GM10248 (cell line): ENCODE measurements at regions not wholly inside any gene's neighbourhood (a gene's known extent, or its start where the extent isn't known, plus 50 kb on each side); places are given as distances from the start of the nearest gene placed in this dataset.
"Not testable (repeated sequence)": the region's sequence is repeated elsewhere in the genome, so short reads cannot be mapped to it uniquely, and the experiment has no call there.

Experiments used
- CTCF ChIA-PET: fragments of 300-600 bp; sonication (Branson Sonifier 250); formaldehyde crosslinking; extraction: SDS; loops from one replicate; lab custom pipeline; 2021; ENCODE audit warnings: antibody characterized with exemption; lab: Yijun Ruan, JAX
- POLR2A ChIA-PET: fragments of 350-650 bp; sonication (Branson Sonifier 250); formaldehyde crosslinking; extraction: SDS; loops from one replicate; lab custom pipeline; 2020; ENCODE audit warnings: antibody characterized with exemption; lab: Yijun Ruan, JAX
- DNase-seq: peaks from one replicate; pipeline ENCODE4 v3.0.0; 2012; ENCODE audit errors: extremely low spot score
- CTCF ChIP-seq: IDR thresholded peaks from 2 replicates; pipeline ENCODE4 v1.5.1; 2012; ENCODE audit warnings: mild to moderate bottlenecking, low read depth; ENCODE audit errors: extremely low read depth, missing control alignments, control extremely low read depth

DNA sequence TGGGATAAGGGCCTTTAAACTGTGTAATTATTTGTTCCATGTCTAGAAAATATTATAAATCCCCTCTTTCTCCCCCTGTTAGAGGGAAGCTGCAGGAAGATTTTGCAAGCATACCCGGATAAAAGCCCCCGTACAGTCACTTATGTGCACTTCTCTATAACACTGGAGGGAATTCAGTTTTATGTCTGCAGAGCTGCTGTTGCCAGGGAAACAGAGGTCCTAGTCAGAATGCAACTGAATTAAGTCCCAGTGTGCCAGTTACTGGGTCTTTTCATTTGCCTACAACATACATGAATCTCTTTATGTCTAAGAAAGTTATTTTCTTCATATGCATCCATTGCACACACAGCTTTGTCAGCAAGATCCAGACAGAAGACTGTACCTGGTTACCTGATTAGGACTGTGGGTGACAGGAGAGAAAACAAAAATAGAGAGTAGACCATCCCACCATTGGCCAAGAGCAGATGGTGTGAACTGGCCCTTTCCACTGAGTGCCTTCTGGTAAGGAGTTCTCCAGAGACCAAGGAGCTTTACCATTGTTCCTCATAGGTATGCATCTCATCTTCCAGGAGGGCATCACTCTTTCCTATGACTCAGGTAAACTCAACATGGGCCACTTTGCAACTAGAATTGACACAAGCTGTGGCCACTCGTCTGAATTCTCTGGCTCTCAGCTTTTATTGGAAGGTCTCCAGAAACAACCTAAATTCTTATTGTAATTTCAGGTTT, 180.8 kb upstream of the PHACTR1 start:
- DNase-seq: no peak
- ChIA-PET CTCF (interaction anchor here (0.8 to 1.0 kb wide), 2 partner anchors 9 to 10 kb away, joined by 3 read pairs; no protein-coding TSS in a partner anchor), POLR2A (no interaction called here)
- no peak for TF ChIP-seq CTCF

DNA sequence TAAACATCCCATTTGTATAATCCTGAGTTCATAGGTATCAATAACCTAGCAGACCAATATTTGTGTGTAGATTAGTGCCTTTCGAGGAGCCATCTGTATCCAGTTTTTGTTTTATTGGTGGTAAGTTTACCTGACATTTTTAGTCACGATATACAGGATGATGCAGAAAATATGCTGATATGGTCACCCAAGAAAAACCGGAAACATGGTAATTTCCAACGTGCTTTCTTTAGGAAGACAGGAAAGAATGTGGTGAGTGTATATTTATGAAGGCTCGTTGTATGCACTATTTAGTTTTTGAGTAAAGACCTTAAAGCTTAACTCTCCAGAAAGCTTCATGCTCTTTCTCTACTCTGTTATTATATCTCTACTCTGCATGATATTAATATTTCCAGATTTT, 180.2 kb upstream of the PHACTR1 start:
- ChIA-PET CTCF (interaction anchor here (0.8 kb wide), 1 partner anchor 8 kb away, joined by 3 read pairs; no protein-coding TSS in a partner anchor), POLR2A (no interaction called here)
- DNase-seq: no peak
- TF ChIP-seq CTCF: no peak

DNA sequence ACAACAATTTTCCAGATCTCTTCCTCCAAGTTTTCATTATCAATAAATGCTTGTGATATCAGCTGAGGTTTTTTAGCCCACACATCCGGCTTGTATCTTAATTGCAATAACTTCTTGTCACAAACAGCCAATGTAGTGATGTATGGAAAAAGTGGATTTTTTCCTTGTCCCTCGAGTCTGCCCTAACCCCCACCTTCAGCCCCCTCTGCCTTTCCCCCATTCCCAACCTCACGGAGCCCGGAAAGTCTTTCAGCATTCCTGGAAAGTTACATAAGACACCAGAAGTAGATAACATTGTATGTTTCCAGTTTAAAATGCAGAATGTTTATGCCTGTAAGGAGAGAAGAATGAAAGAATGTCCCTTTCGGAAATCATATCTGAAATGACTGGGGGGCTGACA, 179.2 kb upstream of the PHACTR1 start:
- POLR2A ChIA-PET: no interaction called here
- CTCF ChIA-PET: no interaction called here
- DNase-seq: no peak
- TF ChIP-seq CTCF: no peak

- POLR2A ChIA-PET: no interaction called here
- CTCF ChIA-PET: no interaction called here
- TF ChIP-seq CTCF: no peak
- DNase-seq: no peak
Observed at GRCh38 chr6:12538881-12539357, 177.6 kb upstream of the PHACTR1 start.

GRCh38 chr6:12542319-12543115, 174.1 kb upstream of the PHACTR1 start:
- CTCF ChIA-PET, DNase-seq, POLR2A ChIA-PET: not testable (repeated sequence)

DNA sequence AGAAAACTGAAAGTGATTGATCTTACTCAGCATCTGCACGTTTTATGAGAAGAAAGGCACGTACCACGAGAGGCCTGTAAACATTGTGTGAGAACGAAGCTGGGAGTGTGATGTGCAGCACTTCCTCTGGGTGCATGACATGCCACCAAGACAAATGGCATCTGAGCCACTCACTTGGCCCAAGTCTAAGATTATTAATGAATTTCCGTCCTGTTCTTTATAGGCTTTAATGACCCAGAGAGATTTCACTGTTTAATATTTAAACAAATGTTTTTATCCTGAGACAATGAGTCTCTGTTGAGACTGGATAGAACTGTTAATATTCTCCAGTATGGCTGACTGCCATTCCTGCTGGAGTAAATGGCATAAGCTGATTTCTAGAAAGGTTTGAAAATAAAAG, 172.6 kb upstream of the PHACTR1 start:
- no peak for DNase-seq
- POLR2A ChIA-PET: no interaction called here
- no peak for TF ChIP-seq CTCF
- CTCF ChIA-PET: interaction anchor here (0.9 to 1.0 kb wide), 2 partner anchors 8 to 20 kb away, joined by 3 read pairs; no protein-coding TSS in a partner anchor
